SK-N-SH (cell line): ENCODE measurements at regions not wholly inside any gene's neighbourhood (a gene's known extent, or its start where the extent isn't known, plus 50 kb on each side); places are given as distances from the start of the nearest gene placed in this dataset.

Experiments
- CTCF ChIA-PET: fragments of 300-600, 350-600 bp; formaldehyde crosslinking; extraction: SDS; loops from one replicate; lab custom pipeline; 2021; lab: Yijun Ruan, JAX
- POLR2A ChIA-PET: fragments of 350-600 bp; sonication (Branson Sonifier 250); formaldehyde crosslinking; extraction: SDS; loops from one replicate; lab custom pipeline; 2020; ENCODE audit warnings: antibody characterized with exemption, inconsistent platforms; lab: Yijun Ruan, JAX
- DNase-seq: peaks from one replicate; pipeline ENCODE4 v3.0.0; 2012
- H2AFZ ChIP-seq: fragments of 200-600 bp; sonication (generic); 2 replicates; pipeline ENCODE4 v1.8.1; 2016; ENCODE audit warnings: antibody characterized with exemption, mild to moderate bottlenecking, low read depth
- H3F3A ChIP-seq: fragments of 200-600 bp; sonication (generic); replicated peaks from 2 replicates; pipeline ENCODE3; 2016; ENCODE audit warnings: antibody characterized with exemption, mild to moderate bottlenecking; ENCODE audit not compliant: insufficient read depth
- H3K27ac ChIP-seq, 2 experiments: fragments of 200-500 bp in 1 of 2; fragments of 200-600 bp in 1 of 2; sonication (Bioruptor generic) in 1 of 2; sonication (generic), shearing (Covaris generic) in 1 of 2; 2 replicates each; pipeline versions ENCODE4 v1.5.1 to v1.6.1; 2014 to 2016; ENCODE audit warnings: low read depth in 2 of 2, inconsistent platforms in 1 of 2, low read length in 1 of 2, mild to moderate bottlenecking in 1 of 2, mixed read lengths in 1 of 2
- H3K27me3 ChIP-seq: fragments of 200-600 bp; sonication (generic), shearing (Covaris generic); 2 replicates; pipeline ENCODE4 v1.6.1; 2016; ENCODE audit warnings: mixed run types; ENCODE audit not compliant: insufficient read depth
- H3K36me3 ChIP-seq, 2 experiments: fragments of 200-500 bp in 1 of 2; fragments of 200-600 bp in 1 of 2; sonication (Bioruptor generic) in 1 of 2; sonication (generic) in 1 of 2; replicated peaks in 1 of 2; 2 replicates each; pipeline versions ENCODE3 to v1.5.1; 2014 to 2016; ENCODE audit warnings: low read length in 1 of 2, mild to moderate bottlenecking in 1 of 2; ENCODE audit not compliant: insufficient read depth in 2 of 2, control insufficient read depth in 1 of 2
- H3K4me1 ChIP-seq, 2 experiments: fragments of 200-500 bp in 1 of 2; fragments of 200-600 bp in 1 of 2; sonication (Bioruptor generic) in 1 of 2; sonication (generic), shearing (Covaris generic) in 1 of 2; 2 replicates each; pipeline versions ENCODE4 v1.5.1 to v1.6.1; 2014 to 2016; ENCODE audit warnings: low read depth in 1 of 2, low read length in 1 of 2, mixed run types in 1 of 2; ENCODE audit not compliant: insufficient read depth in 2 of 2, control insufficient read depth in 1 of 2
- H3K4me2 ChIP-seq: fragments of 200-600 bp; sonication (generic), shearing (Covaris generic); 2 replicates; pipeline ENCODE4 v1.6.1; 2017; ENCODE audit warnings: mixed run types
- H3K4me3 ChIP-seq, 2 experiments: fragments of 200-500 bp in 1 of 2; fragments of 200-600 bp in 1 of 2; sonication (Bioruptor generic) in 1 of 2; sonication (generic), shearing (Covaris generic) in 1 of 2; 2 replicates each; pipeline versions ENCODE4 v1.5.1 to v1.8.1; 2014 to 2016; ENCODE audit warnings: low read depth in 2 of 2, inconsistent platforms in 1 of 2, low read length in 1 of 2, mild to moderate bottlenecking in 1 of 2, mixed read lengths in 1 of 2, moderate library complexity in 1 of 2
- H3K79me2 ChIP-seq: fragments of 200-600 bp; sonication (generic); 2 replicates; pipeline ENCODE4 v1.8.1; 2017; ENCODE audit warnings: mild to moderate bottlenecking; ENCODE audit not compliant: insufficient read depth
- H3K9ac ChIP-seq: fragments of 200-600 bp; sonication (generic); 2 replicates; pipeline ENCODE4 v1.6.1; 2017; ENCODE audit warnings: mixed run types
- H3K9me2 ChIP-seq: fragments of 200-600 bp; sonication (generic); 2 replicates; pipeline ENCODE4 v1.6.1; 2017; ENCODE audit warnings: mixed run types
- H3K9me3 ChIP-seq: fragments of 200-600 bp; sonication (generic); 2 replicates; pipeline ENCODE4 v1.6.1; 2017; ENCODE audit warnings: mixed run types, mild to moderate bottlenecking, moderate library complexity
- H4K20me1 ChIP-seq: fragments of 200-600 bp; sonication (generic); 2 replicates; pipeline ENCODE4 v1.6.1; 2017; ENCODE audit warnings: mild to moderate bottlenecking, mixed run types; ENCODE audit not compliant: insufficient read depth
- CTCF ChIP-seq: fragments of 200-600 bp; sonication (generic); IDR thresholded peaks from 2 replicates; pipeline ENCODE4 v1.6.1; 2017; ENCODE audit warnings: antibody characterized with exemption, mild to moderate bottlenecking, moderate library complexity
- ELF1 ChIP-seq: IDR thresholded peaks from 2 replicates; pipeline ENCODE4 v1.4.0; 2012
- EP300 ChIP-seq, 2 experiments: IDR thresholded peaks; 2 replicates each; pipeline versions ENCODE4 v1.4.0 to v1.6.1; 2012; ENCODE audit warnings: borderline replicate concordance in 1 of 2, low read depth in 1 of 2, low read length in 1 of 2
- FOSL2 ChIP-seq: IDR thresholded peaks from 2 replicates; pipeline ENCODE4 v1.4.0; 2012; ENCODE audit warnings: low read depth, mild to moderate bottlenecking, moderate library complexity, borderline replicate concordance
- FOXJ3 ChIP-seq: sonication (generic); formaldehyde crosslinking; IDR thresholded peaks from 2 replicates; pipeline ENCODE4 v1.5.1; 2020; ENCODE audit warnings: mild to moderate bottlenecking, missing genetic modification reagents
- FOXM1 ChIP-seq: IDR thresholded peaks from 2 replicates; pipeline ENCODE4 v1.4.0; 2012; ENCODE audit warnings: low read depth, mild to moderate bottlenecking
- GABPA ChIP-seq: IDR thresholded peaks from 2 replicates; pipeline ENCODE4 v1.4.0; 2012; ENCODE audit warnings: low read depth, mild to moderate bottlenecking
- IRF3 ChIP-seq: fragments of 150-350 bp; IDR thresholded peaks from 2 replicates; pipeline ENCODE4 v1.6.1; 2016; ENCODE audit warnings: mild to moderate bottlenecking, low read depth, low read length
- JUND ChIP-seq: IDR thresholded peaks from 2 replicates; pipeline ENCODE4 v1.4.0; 2012
- MAX ChIP-seq: IDR thresholded peaks from 2 replicates; pipeline ENCODE4 v1.4.0; 2012; ENCODE audit warnings: low read depth
- NFIC ChIP-seq: IDR thresholded peaks from 2 replicates; pipeline ENCODE4 v1.4.0; 2012; ENCODE audit warnings: borderline replicate concordance
- NRF1 ChIP-seq: IDR thresholded peaks from 2 replicates; pipeline ENCODE4 v1.6.1; 2012; ENCODE audit warnings: low read depth, mild to moderate bottlenecking, low read length
- PBX3 ChIP-seq: IDR thresholded peaks from 2 replicates; pipeline ENCODE4; 2012
- POLR2AphosphoS5 ChIP-seq: IDR thresholded peaks from 2 replicates; pipeline ENCODE4 v1.6.1; 2012; ENCODE audit warnings: low read depth, low read length
- RAD21 ChIP-seq: IDR thresholded peaks from 2 replicates; pipeline ENCODE4 v1.6.1; 2012; ENCODE audit warnings: mild to moderate bottlenecking, low read length
- REST ChIP-seq: IDR thresholded peaks from 2 replicates; pipeline ENCODE4 v1.6.1; 2012; ENCODE audit warnings: mild to moderate bottlenecking, low read depth, low read length, moderate library complexity
- RFX5 ChIP-seq: IDR thresholded peaks from 2 replicates; pipeline ENCODE4 v1.6.1; 2012; ENCODE audit warnings: mild to moderate bottlenecking, improper control_type of control experiment, low read length
- RXRA ChIP-seq: IDR thresholded peaks from 2 replicates; pipeline ENCODE4 v1.4.0; 2012; ENCODE audit warnings: low read depth, mild to moderate bottlenecking, borderline replicate concordance
- SIN3A ChIP-seq: IDR thresholded peaks from 2 replicates; pipeline ENCODE4 v1.6.1; 2012; ENCODE audit warnings: low read depth, mild to moderate bottlenecking, low read length, moderate library complexity, borderline replicate concordance
- TAF1 ChIP-seq: IDR thresholded peaks from 2 replicates; pipeline ENCODE4 v1.6.1; 2012; ENCODE audit warnings: low read depth, mild to moderate bottlenecking, low read length, moderate library complexity, borderline replicate concordance
- TEAD4 ChIP-seq: IDR thresholded peaks from 2 replicates; pipeline ENCODE4 v1.4.0; 2012; ENCODE audit warnings: mild to moderate bottlenecking, borderline replicate concordance; ENCODE audit not compliant: insufficient read depth
- USF1 ChIP-seq: IDR thresholded peaks from 2 replicates; pipeline ENCODE4 v1.4.0; 2012; ENCODE audit warnings: low read depth, borderline replicate concordance
- USF2 ChIP-seq: fragments of 150-350 bp; IDR thresholded peaks from 2 replicates; pipeline ENCODE4 v1.6.1; 2017; ENCODE audit warnings: antibody characterized with exemption, low read length, low read depth, borderline replicate concordance
- WGBS: methylation state at CpG from one replicate; pipeline ENCODE4 v1.1.6; 2017; ENCODE audit warnings: low lambda C conversion rate; 5-methylcytosine and 5-hydroxymethylcytosine counted together

- H3K9me2 ChIP-seq, result no peaks in the 10 kb centered on the region
- H3K4me3 ChIP-seq, result peak overlapping the region in 1 of 2 experiments; percentile 1; a peak in 1 of 4 replicates
- no peaks in the 10 kb centered on the region for H3K27me3 ChIP-seq
- H3F3A ChIP-seq, result peaks cover 10% of the 10 kb centered on the region
- ChIA-PET POLR2A (no interaction called here), CTCF (no interaction called here)
- H4K20me1 ChIP-seq, result no peaks in the 10 kb centered on the region
- H3K4me2 ChIP-seq, result peak overlapping the region; percentile 50
- 6% methylated on average over 1 of the region's 1 CpG for WGBS
- peak overlapping the region; percentile 65 to 81; a peak in 3 of 4 replicates for H3K27ac ChIP-seq
- DNase-seq, result peak; percentile 6
- no peak overlapping the region for H3K9ac ChIP-seq
- H2AFZ ChIP-seq, result 0 out of 2 replicates have a peak overlapping the region, but pooled peaks have one; percentile 43
- H3K9me3 ChIP-seq, result no peaks in the 10 kb centered on the region
- no peaks in the 10 kb centered on the region for H3K79me2 ChIP-seq
- H3K36me3 ChIP-seq, result no peaks in the 10 kb centered on the region
- peaks cover 0 to 18% of the 10 kb centered on the region in 2 experiments; a peak in 2 of 4 replicates for H3K4me1 ChIP-seq
- TF ChIP-seq RAD21 (no peak), EP300 (IDR thresholded peaks at IDR 0.05; ENCODE audit: borderline replicate concordance in 1 of 2, low read depth in 1 of 2, low read length in 1 of 2) (peak; percentile 72 to 94), USF1 (no peak), POLR2AphosphoS5 (peak; percentile 89), REST (no peak), FOXM1 (peak; percentile 77; the same call in 1 of the 2 replicates), MAX (peak; percentile 28; the same call in 1 of the 2 replicates), FOXJ3 (CRISPR knock-in tag) (no peak), PBX3 (peak; percentile 95), JUND (peak; percentile 93), GABPA (no peak), TEAD4 (peak; percentile 94), NRF1 (no peak), TAF1 (no peak), CTCF (no peak), NFIC (peak; percentile 90), IRF3 (no peak), FOSL2 (peak; percentile 64; the same call in 1 of the 2 replicates), USF2 (no peak), RXRA (peak; percentile 89; the same call in 1 of the 2 replicates), SIN3A (0 out of 2 replicates have a peak, but pooled peaks have one; percentile 25), ELF1 (no peak), RFX5 (no peak)
These were observed 141.3 kb upstream of the ADAMTS5 start for GRCh38 chr21:27108228-27108627.
